ENCODE measurements at regions not wholly inside any gene's neighbourhood (a gene's known extent, or its start where the extent isn't known, plus 50 kb on each side); places are given as distances from the start of the nearest gene placed in this dataset.

GRCh38 chr1:91104712-91105111 lies 82.9 kb upstream of the ZNF644 start:
- Histone ChIP-seq H3K9me3 (replicated peaks; ENCODE audit: control insufficient read depth, insufficient read depth, low read depth, low read length) (no peaks in the 10 kb centered on the region), H3K9ac (ENCODE audit: insufficient read depth in 1 of 2, low read depth in 2 of 2, low read length in 2 of 2) (no peak overlapping the region), H3K27ac (ENCODE audit: extremely low read depth, low read depth, low read length) (no peak overlapping the region), H3K4me3 (no peak overlapping the region), H3K27me3 (ENCODE audit: control insufficient read depth in 2 of 2, insufficient read depth in 2 of 2, low read length in 2 of 2) (peaks cover 0 to 6% of the 10 kb centered on the region in 2 experiments; a peak in 2 of 5 replicates), H4K20me1 (replicated peaks; ENCODE audit: control insufficient read depth, insufficient read depth, low read length) (no peaks in the 10 kb centered on the region), H3K9me1 (ENCODE audit: control insufficient read depth, insufficient read depth, low read length) (no peaks in the 10 kb centered on the region), H3K36me3 (ENCODE audit: control insufficient read depth, insufficient read depth, low read length) (no peaks in the 10 kb centered on the region), H3K79me2 (ENCODE audit: control insufficient read depth, insufficient read depth, low read length) (no peaks in the 10 kb centered on the region), H3K4me1 (replicated peaks in 1 of 2; ENCODE audit: control insufficient read depth in 2 of 2, insufficient read depth in 2 of 2, low read length in 2 of 2) (no peaks in the 10 kb centered on the region; a peak in 1 of 5 replicates), H3K4me2 (ENCODE audit: insufficient read depth, low read length) (no peak overlapping the region), H2AFZ (ENCODE audit: low read depth, low read length) (no peak overlapping the region)
- intact Hi-C loops (cut with micrococcal nuclease) = no loop called here
- in situ Hi-C loops (cut with MboI) = no loop called here
- ChIA-PET POLR2A (interaction anchor here (1.2 kb wide), 1 partner anchor 19 kb away, joined by 3 read pairs; no protein-coding TSS in a partner anchor), CTCF (ENCODE audit: low intra/inter-chr PET ratio) (no interaction called here)
- no peak for DNase-seq (ENCODE audit: extremely low read depth in 1 of 4, low spot score in 3 of 4)
- no peak for ATAC-seq
- no peak for FAIRE-seq
- BruUV-seq (replicated peaks) = no TSS peak
- TF ChIP-seq ZNF561 (CRISPR knock-in tag; conservative IDR thresholded peaks at IDR 0.05) (no peak), CHD7 (IDR thresholded peaks at IDR 0.05; ENCODE audit: low read depth, low read length) (no peak), CHCHD3 (CRISPR knock-in tag; IDR thresholded peaks at IDR 0.05) (no peak), POLR2AphosphoS2 (IDR thresholded peaks at IDR 0.05; ENCODE audit: low read length) (no peak), ATF6 (CRISPR knock-in tag; IDR thresholded peaks at IDR 0.05) (no peak)

Measured in K562 (cell line).